Neural crest cell (in vitro differentiated cells): ENCODE measurements at regions not wholly inside any gene's neighbourhood (a gene's known extent, or its start where the extent isn't known, plus 50 kb on each side); places are given as distances from the start of the nearest gene placed in this dataset.
A peak's percentile ranks its signal among the peaks of the same experiment; 100 is the strongest.

Source experiments
- DNase-seq: peaks from one replicate; pipeline ENCODE4 v3.0.0; 2021; ENCODE audit warnings: low read depth, mixed read lengths, low spot score
- H3K27ac Mint-ChIP-seq: one replicate; pipeline ENCODE4 v1.8.0; 2021; ENCODE audit warnings: mild to moderate bottlenecking, mixed read lengths; ENCODE audit not compliant: unreplicated experiment
- H3K27me3 Mint-ChIP-seq: 2 replicates; pipeline ENCODE4 v1.8.0; 2021; ENCODE audit warnings: low read depth, mild to moderate bottlenecking, mixed read lengths
- H3K36me3 Mint-ChIP-seq: 2 replicates; pipeline ENCODE4 v1.8.0; 2021; ENCODE audit warnings: low read depth, mild to moderate bottlenecking, mixed read lengths
- H3K4me1 Mint-ChIP-seq: 2 replicates; pipeline ENCODE4 v1.8.0; 2021; ENCODE audit warnings: mixed read lengths
- H3K4me3 Mint-ChIP-seq: one replicate; pipeline ENCODE4 v1.8.0; 2021; ENCODE audit warnings: mild to moderate bottlenecking, mixed read lengths
- H3K9me3 Mint-ChIP-seq: 2 replicates; pipeline ENCODE4 v1.8.0; 2021; ENCODE audit warnings: mixed read lengths
- TF ChIP-seq, protein P1 (sequence below): fragments of 200-600 bp; sonication (generic); conservative IDR thresholded peaks from 2 replicates; pipeline ENCODE4 v1.5.0; 2021; ENCODE audit warnings: antibody characterized with exemption, mild to moderate bottlenecking

GRCh38 chr2:12988279-12988678, 271.5 kb downstream of the TRIB2 start:
- Mint-ChIP-seq H3K27ac (no peak overlapping the region), H3K9me3 (peaks cover 4% of the 10 kb centered on the region), H3K4me1 (no peaks in the 10 kb centered on the region), H3K27me3 (no peaks in the 10 kb centered on the region), H3K4me3 (no peak overlapping the region), H3K36me3 (no peaks in the 10 kb centered on the region)
- DNase-seq, result no peak
- TF ChIP-seq, protein P1, sequence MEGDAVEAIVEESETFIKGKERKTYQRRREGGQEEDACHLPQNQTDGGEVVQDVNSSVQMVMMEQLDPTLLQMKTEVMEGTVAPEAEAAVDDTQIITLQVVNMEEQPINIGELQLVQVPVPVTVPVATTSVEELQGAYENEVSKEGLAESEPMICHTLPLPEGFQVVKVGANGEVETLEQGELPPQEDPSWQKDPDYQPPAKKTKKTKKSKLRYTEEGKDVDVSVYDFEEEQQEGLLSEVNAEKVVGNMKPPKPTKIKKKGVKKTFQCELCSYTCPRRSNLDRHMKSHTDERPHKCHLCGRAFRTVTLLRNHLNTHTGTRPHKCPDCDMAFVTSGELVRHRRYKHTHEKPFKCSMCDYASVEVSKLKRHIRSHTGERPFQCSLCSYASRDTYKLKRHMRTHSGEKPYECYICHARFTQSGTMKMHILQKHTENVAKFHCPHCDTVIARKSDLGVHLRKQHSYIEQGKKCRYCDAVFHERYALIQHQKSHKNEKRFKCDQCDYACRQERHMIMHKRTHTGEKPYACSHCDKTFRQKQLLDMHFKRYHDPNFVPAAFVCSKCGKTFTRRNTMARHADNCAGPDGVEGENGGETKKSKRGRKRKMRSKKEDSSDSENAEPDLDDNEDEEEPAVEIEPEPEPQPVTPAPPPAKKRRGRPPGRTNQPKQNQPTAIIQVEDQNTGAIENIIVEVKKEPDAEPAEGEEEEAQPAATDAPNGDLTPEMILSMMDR, result no peak

GRCh38 chr2:12990523-12990922, 273.8 kb downstream of the TRIB2 start:
- H3K9me3 Mint-ChIP-seq, result peaks cover 4% of the 10 kb centered on the region
- no peaks in the 10 kb centered on the region for H3K27me3 Mint-ChIP-seq
- H3K27ac Mint-ChIP-seq, result no peak overlapping the region
- TF ChIP-seq, protein P1, result peak; percentile 42
- no peaks in the 10 kb centered on the region for H3K36me3 Mint-ChIP-seq
- H3K4me1 Mint-ChIP-seq, result no peaks in the 10 kb centered on the region
- DNase-seq, result no peak
- no peak overlapping the region for H3K4me3 Mint-ChIP-seq

- no peaks in the 10 kb centered on the region for H3K4me1 Mint-ChIP-seq
- H3K27ac Mint-ChIP-seq, result no peak overlapping the region
- H3K27me3 Mint-ChIP-seq, result no peaks in the 10 kb centered on the region
- no peaks in the 10 kb centered on the region for H3K9me3 Mint-ChIP-seq
- H3K36me3 Mint-ChIP-seq, result no peaks in the 10 kb centered on the region
- TF ChIP-seq, protein P1, result no peak
- no peak for DNase-seq
- H3K4me3 Mint-ChIP-seq, result no peak overlapping the region
Observed at GRCh38 chr2:12998685-12999084, 281.9 kb downstream of the TRIB2 start.

DNA sequence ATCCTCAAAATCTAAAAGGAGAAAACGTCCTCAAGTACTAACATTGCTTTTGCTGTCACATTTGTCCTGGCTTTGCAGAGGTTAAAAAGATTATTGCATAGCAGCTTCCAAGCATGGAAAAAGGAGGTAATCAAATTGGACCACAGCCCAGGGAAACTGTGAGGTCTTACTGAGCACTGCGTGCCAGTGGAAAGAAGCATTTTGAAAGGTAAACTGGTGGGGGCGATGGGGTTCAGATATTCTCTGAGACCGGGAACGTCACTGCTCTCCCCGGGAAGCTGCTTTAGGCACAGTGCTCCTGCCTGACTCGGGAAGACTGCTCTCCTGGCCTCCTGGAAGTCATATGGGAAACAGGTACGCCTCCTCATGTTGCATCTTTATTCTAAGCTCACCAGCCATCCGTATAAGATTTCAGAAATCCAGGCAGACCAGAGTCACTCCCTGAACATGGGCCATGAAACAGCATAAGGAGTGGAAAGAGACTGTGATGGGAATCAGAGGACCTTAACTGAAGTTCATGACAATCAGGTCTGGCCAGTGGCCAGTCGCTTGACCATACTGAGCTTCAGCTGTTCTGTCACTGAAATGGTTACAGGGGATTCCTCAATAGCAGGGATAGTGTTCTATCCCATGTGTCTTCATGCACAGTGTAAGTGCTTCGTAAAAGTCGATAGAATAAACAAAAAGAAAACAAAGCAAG, 284.1 kb downstream of the TRIB2 start:
- TF ChIP-seq, protein P1, result no peak
- peak overlapping the region; percentile 45 for H3K27ac Mint-ChIP-seq
- H3K27me3 Mint-ChIP-seq, result no peaks in the 10 kb centered on the region
- no peaks in the 10 kb centered on the region for H3K9me3 Mint-ChIP-seq
- no peaks in the 10 kb centered on the region for H3K36me3 Mint-ChIP-seq
- DNase-seq, result no peak
- H3K4me3 Mint-ChIP-seq, result no peak overlapping the region
- H3K4me1 Mint-ChIP-seq, result peaks cover 4% of the 10 kb centered on the region

GRCh38 chr2:13001408-13001807, 284.7 kb downstream of the TRIB2 start:
- Mint-ChIP-seq H3K4me3 (no peak overlapping the region), H3K36me3 (no peaks in the 10 kb centered on the region), H3K27me3 (no peaks in the 10 kb centered on the region), H3K27ac (no peak overlapping the region), H3K4me1 (peaks cover 8% of the 10 kb centered on the region), H3K9me3 (no peaks in the 10 kb centered on the region)
- TF ChIP-seq, protein P1, result no peak
- no peak for DNase-seq
